Smooth muscle cell (in vitro differentiated cells): ENCODE measurements at regions not wholly inside any gene's neighbourhood (a gene's known extent, or its start where the extent isn't known, plus 50 kb on each side); places are given as distances from the start of the nearest gene placed in this dataset.

Experiments
- DNase-seq: peaks from one replicate; lab custom pipeline; 2025; ENCODE audit not compliant: unreplicated experiment; lab: John Stamatoyannopoulos, UW
- H2AFZ ChIP-seq: fragments of 200-600 bp; sonication (generic); 2 replicates; pipeline ENCODE4 v1.6.0; 2016; ENCODE audit warnings: antibody characterized with exemption, low read depth, mild to moderate bottlenecking
- H3F3A ChIP-seq: fragments of 200-600 bp; sonication (generic); 2 replicates; pipeline ENCODE4 v1.6.0; 2017; ENCODE audit warnings: antibody characterized with exemption, low read depth
- H3K27ac ChIP-seq: fragments of 200-600 bp; sonication (generic); 2 replicates; pipeline ENCODE4 v1.5.1; 2016; ENCODE audit warnings: low read depth, mild to moderate bottlenecking
- H3K27me3 ChIP-seq: fragments of 200-600 bp; sonication (generic); 2 replicates; pipeline ENCODE4 v1.6.1; 2016; ENCODE audit warnings: low read depth, mild to moderate bottlenecking
- H3K36me3 ChIP-seq: fragments of 200-600 bp; sonication (generic); 2 replicates; pipeline ENCODE4 v1.5.1; 2016; ENCODE audit warnings: low read depth
- H3K4me1 ChIP-seq: fragments of 200-600 bp; sonication (generic); 2 replicates; pipeline ENCODE4 v1.5.1; 2016; ENCODE audit warnings: low read depth
- H3K4me2 ChIP-seq: fragments of 200-600 bp; sonication (generic); 2 replicates; pipeline ENCODE4 v1.6.0; 2016; ENCODE audit warnings: mild to moderate bottlenecking
- H3K4me3 ChIP-seq: fragments of 200-600 bp; sonication (generic); 2 replicates; pipeline ENCODE4 v1.5.1; 2016; ENCODE audit warnings: mild to moderate bottlenecking
- H3K79me2 ChIP-seq: fragments of 200-600 bp; sonication (generic); 2 replicates; pipeline ENCODE4 v1.6.0; 2016; ENCODE audit warnings: low read depth, mild to moderate bottlenecking
- H3K9ac ChIP-seq: fragments of 200-600 bp; sonication (generic); 2 replicates; pipeline ENCODE4 v1.6.0; 2016; ENCODE audit warnings: low read depth
- H3K9me3 ChIP-seq: fragments of 200-600 bp; sonication (generic); replicated peaks from 2 replicates; pipeline ENCODE4 v1.5.1; 2016; ENCODE audit warnings: low read depth
- H4K20me1 ChIP-seq: fragments of 200-600 bp; sonication (generic); 2 replicates; pipeline ENCODE4 v1.6.0; 2016; ENCODE audit warnings: low read depth
- CTCF ChIP-seq: fragments of 200-600 bp; sonication (generic); IDR thresholded peaks from 2 replicates; pipeline ENCODE4 v1.5.1; 2017; ENCODE audit warnings: borderline replicate concordance, mild to moderate bottlenecking, antibody characterized with exemption; ENCODE audit not compliant: insufficient read depth, poor library complexity, severe bottlenecking
- WGBS: methylation state at CpG from one replicate; pipeline ENCODE4 v1.1.7; 2016; ENCODE audit warnings: low lambda C conversion rate; 5-methylcytosine and 5-hydroxymethylcytosine counted together

- H3K9me3 ChIP-seq: no peaks in the 10 kb centered on the region
- no peaks in the 10 kb centered on the region for H3K27me3 ChIP-seq
- H2AFZ ChIP-seq: no peak overlapping the region
- H3K4me1 ChIP-seq: peaks cover 11% of the 10 kb centered on the region
- no peak for TF ChIP-seq CTCF
- no peak overlapping the region for H3K4me3 ChIP-seq
- no peak overlapping the region for H3K27ac ChIP-seq
- no peaks in the 10 kb centered on the region for H3K79me2 ChIP-seq
- no peaks in the 10 kb centered on the region for H3K36me3 ChIP-seq
- H3F3A ChIP-seq: peaks cover 4% of the 10 kb centered on the region
- no peaks in the 10 kb centered on the region for H4K20me1 ChIP-seq
- no peak for DNase-seq
- 70% methylated on average over 5 of the region's 5 CpGs for WGBS
- H3K9ac ChIP-seq: no peak overlapping the region
- no peak overlapping the region for H3K4me2 ChIP-seq
Measured at GRCh38 chr10:78405231-78405630, 371.6 kb downstream of the RPS24 start.

GRCh38 chr10:78405736-78406135, 372.1 kb downstream of the RPS24 start:
- Histone ChIP-seq H3F3A (peaks cover 4% of the 10 kb centered on the region), H3K9me3 (no peaks in the 10 kb centered on the region), H3K79me2 (no peaks in the 10 kb centered on the region), H3K4me3 (no peak overlapping the region), H3K27me3 (no peaks in the 10 kb centered on the region), H3K4me2 (no peak overlapping the region), H3K4me1 (peaks cover 11% of the 10 kb centered on the region), H3K27ac (no peak overlapping the region), H2AFZ (no peak overlapping the region), H3K36me3 (no peaks in the 10 kb centered on the region), H3K9ac (no peak overlapping the region), H4K20me1 (no peaks in the 10 kb centered on the region)
- TF ChIP-seq CTCF: no peak
- DNase-seq: no peak
- WGBS: 94% methylated on average over 6 of the region's 6 CpGs

GRCh38 chr10:78406648-78407008, 373.0 kb downstream of the RPS24 start:
- no peak for DNase-seq
- no peaks in the 10 kb centered on the region for H3K36me3 ChIP-seq
- no peaks in the 10 kb centered on the region for H4K20me1 ChIP-seq
- no peak overlapping the region for H3K9ac ChIP-seq
- H2AFZ ChIP-seq: peak overlapping the region; percentile 74
- TF ChIP-seq CTCF: no peak
- peaks cover 4% of the 10 kb centered on the region for H3F3A ChIP-seq
- peaks cover 11% of the 10 kb centered on the region for H3K4me1 ChIP-seq
- no peaks in the 10 kb centered on the region for H3K79me2 ChIP-seq
- no peaks in the 10 kb centered on the region for H3K9me3 ChIP-seq
- 36% methylated on average over 10 of the region's 10 CpGs for WGBS
- peak overlapping the region; percentile 94 for H3K4me2 ChIP-seq
- no peak overlapping the region for H3K27ac ChIP-seq
- H3K27me3 ChIP-seq: no peaks in the 10 kb centered on the region
- H3K4me3 ChIP-seq: peak overlapping the region; percentile 68

- Histone ChIP-seq H3K4me1 (peaks cover 8% of the 10 kb centered on the region), H3K27me3 (no peaks in the 10 kb centered on the region), H3K9ac (peak overlapping the region; percentile 79), H3K79me2 (no peaks in the 10 kb centered on the region), H3K9me3 (no peaks in the 10 kb centered on the region), H4K20me1 (no peaks in the 10 kb centered on the region), H3K27ac (peak overlapping the region; percentile 53), H3K4me3 (peak overlapping the region; percentile 68), H3K4me2 (peak overlapping the region; percentile 94), H3K36me3 (no peaks in the 10 kb centered on the region), H3F3A (peaks cover 4% of the 10 kb centered on the region), H2AFZ (peak overlapping the region; percentile 74)
- peak; percentile 59 for DNase-seq
- 12% methylated on average over 20 of the region's 20 CpGs for WGBS
- no peak for TF ChIP-seq CTCF
Measured at GRCh38 chr10:78407009-78407711, 373.5 kb downstream of the RPS24 start.
